Gastrocnemius medialis (tissue), 4 donors: ENCODE measurements at regions not wholly inside any gene's neighbourhood (a gene's known extent, or its start where the extent isn't known, plus 50 kb on each side); places are given as distances from the start of the nearest gene placed in this dataset.

Source experiments
- ATAC-seq, 2 donors: fragments of 150-250 bp; one replicate each; pipeline ENCODE4 v1.9.1; 2016
- DNase-seq, 2 donors: peaks; one replicate each; pipeline ENCODE4 v3.0.0-alpha.2; 2019
- H3K27ac ChIP-seq, 4 donors: fragments of 200-600 bp; sonication (generic); 1 replicate in 1 of 4; 2 replicates in 3 of 4; pipeline ENCODE4 v1.5.1; 2016 to 2018; ENCODE audit warnings: mild to moderate bottlenecking in 2 of 4, moderate library complexity in 1 of 4
- H3K27me3 ChIP-seq, 3 donors: fragments of 200-600 bp; sonication (generic) in 2 of 3; 1 replicate in 1 of 3; 2 replicates in 2 of 3; pipeline versions ENCODE4 v1.5.1 to v1.6.0; 2016 to 2019; ENCODE audit warnings: mild to moderate bottlenecking in 1 of 3, moderate library complexity in 1 of 3
- H3K36me3 ChIP-seq, 2 donors: fragments of 200-600 bp; sonication (generic) in 1 of 2; one replicate each; pipeline ENCODE4 v1.5.1; 2017 to 2018
- H3K4me1 ChIP-seq, 2 donors: fragments of 200-600 bp; sonication (generic) in 1 of 2; one replicate each; pipeline ENCODE4 v1.5.1; 2016 to 2017; ENCODE audit warnings: mild to moderate bottlenecking in 2 of 2
- H3K4me3 ChIP-seq, 4 donors: fragments of 200-600 bp; sonication (generic) in 3 of 4; 1 replicate in 1 of 4; 2 replicates in 3 of 4; pipeline ENCODE4 v1.5.1; 2016 to 2019; ENCODE audit warnings: mild to moderate bottlenecking in 2 of 4
- H3K9me3 ChIP-seq, 3 donors: fragments of 200-600 bp; sonication (generic) in 2 of 3; 1 replicate in 1 of 3; 2 replicates in 2 of 3; pipeline ENCODE4 v1.5.1; 2016 to 2019
- POLR2A ChIP-seq, 2 donors: fragments of 450-650 bp; IDR thresholded peaks; one replicate each; pipeline ENCODE4 v1.6.1; 2017; ENCODE audit warnings: antibody characterized with exemption in 2 of 2, mild to moderate bottlenecking in 2 of 2, moderate library complexity in 2 of 2
- in situ Hi-C, 4 donors: fragments of 200-750 bp; cut with MboI; loops; one replicate each; pipeline versions ENCODE4 v1.15.0 to v1.8.0; 2017; ENCODE audit warnings: low sequenced_read_pairs in 4 of 4
- intact Hi-C: fragments of 100-400 bp; cut with DNase I; formaldehyde crosslinking; loops from one replicate; pipeline ENCODE4 v1.15.1; 2023; ENCODE audit warnings: low total_unique reads
- TF ChIP-seq, protein P1 (sequence below), 5 experiments: fragments of 450-650 bp in 3 of 5; fragments of 200-600 bp in 2 of 5; sonication (generic) in 2 of 5; IDR thresholded peaks in 4 of 5; conservative IDR thresholded peaks in 1 of 5; 1 replicate in 4 of 5; 2 replicates in 1 of 5; pipeline ENCODE4 v1.5.1; 2016 to 2019; ENCODE audit warnings: antibody characterized with exemption in 5 of 5, mild to moderate bottlenecking in 3 of 5, moderate library complexity in 3 of 5

DNA sequence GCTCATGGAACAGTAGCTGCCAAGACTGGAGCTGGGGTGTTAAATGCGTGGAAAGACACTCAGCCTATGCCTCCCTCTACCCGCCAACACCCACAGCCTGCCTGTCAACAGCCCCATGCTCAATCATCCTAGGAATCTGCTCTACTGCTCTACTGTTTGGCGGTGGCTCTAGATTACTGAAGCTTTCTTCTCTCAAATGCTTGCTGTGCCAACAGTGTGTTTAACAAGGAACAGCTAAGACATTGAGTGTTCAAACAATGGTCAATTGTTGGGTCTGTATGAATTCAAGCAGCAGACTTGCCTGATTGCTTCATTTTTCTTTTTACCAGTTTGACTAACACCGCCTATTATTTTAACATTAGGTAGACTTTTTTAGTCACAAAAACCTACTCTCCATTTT, 258.6 kb downstream of the SOD2 start:
- ATAC-seq = no peak
- in situ Hi-C loops = no loop called here
- intact Hi-C loops = no loop called here

DNA sequence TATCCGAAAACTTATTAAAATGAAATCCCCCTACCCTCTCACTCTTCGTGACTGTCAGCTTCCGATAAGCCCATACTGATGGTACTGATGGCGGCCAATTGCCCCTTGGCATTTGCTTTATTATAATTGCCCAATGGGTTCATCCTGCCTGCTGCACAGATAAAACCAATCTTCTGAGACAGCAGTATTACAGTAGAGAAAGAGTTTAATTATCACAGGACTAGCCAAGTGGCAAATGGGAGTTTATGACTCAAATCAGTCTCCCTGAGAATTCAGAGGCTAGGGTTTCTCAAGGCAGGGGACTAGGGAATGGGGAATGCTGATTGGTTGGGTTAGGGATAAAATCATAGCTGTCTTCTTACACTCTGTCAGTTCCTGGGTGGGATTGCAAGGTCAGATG, 259.5 kb downstream of the SOD2 start:
- DNase-seq (no peak), ATAC-seq (no peak)
- Histone ChIP-seq H3K9me3 (no peaks in the 10 kb centered on the region), H3K27ac (no peak overlapping the region), H3K27me3 (no peaks in the 10 kb centered on the region), H3K4me1 (no peaks in the 10 kb centered on the region), H3K36me3 (no peaks in the 10 kb centered on the region), H3K4me3 (no peak overlapping the region)
- in situ Hi-C loops = no loop called here
- intact Hi-C loops = no loop called here
- TF ChIP-seq, protein P1, sequence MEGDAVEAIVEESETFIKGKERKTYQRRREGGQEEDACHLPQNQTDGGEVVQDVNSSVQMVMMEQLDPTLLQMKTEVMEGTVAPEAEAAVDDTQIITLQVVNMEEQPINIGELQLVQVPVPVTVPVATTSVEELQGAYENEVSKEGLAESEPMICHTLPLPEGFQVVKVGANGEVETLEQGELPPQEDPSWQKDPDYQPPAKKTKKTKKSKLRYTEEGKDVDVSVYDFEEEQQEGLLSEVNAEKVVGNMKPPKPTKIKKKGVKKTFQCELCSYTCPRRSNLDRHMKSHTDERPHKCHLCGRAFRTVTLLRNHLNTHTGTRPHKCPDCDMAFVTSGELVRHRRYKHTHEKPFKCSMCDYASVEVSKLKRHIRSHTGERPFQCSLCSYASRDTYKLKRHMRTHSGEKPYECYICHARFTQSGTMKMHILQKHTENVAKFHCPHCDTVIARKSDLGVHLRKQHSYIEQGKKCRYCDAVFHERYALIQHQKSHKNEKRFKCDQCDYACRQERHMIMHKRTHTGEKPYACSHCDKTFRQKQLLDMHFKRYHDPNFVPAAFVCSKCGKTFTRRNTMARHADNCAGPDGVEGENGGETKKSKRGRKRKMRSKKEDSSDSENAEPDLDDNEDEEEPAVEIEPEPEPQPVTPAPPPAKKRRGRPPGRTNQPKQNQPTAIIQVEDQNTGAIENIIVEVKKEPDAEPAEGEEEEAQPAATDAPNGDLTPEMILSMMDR (IDR thresholded peaks at IDR 0.05 in 4 of 5, conservative IDR thresholded peaks at IDR 0.05 in 1 of 5) = no peak
- no peak for TF ChIP-seq POLR2A (IDR thresholded peaks at IDR 0.05)

More for the DNA sequence above, 258.6 kb downstream of the SOD2 start:
- TF ChIP-seq POLR2A (IDR thresholded peaks at IDR 0.05) = no peak
- TF ChIP-seq, protein P1 (IDR thresholded peaks at IDR 0.05 in 4 of 5, conservative IDR thresholded peaks at IDR 0.05 in 1 of 5) = no peak
- no peaks in the 10 kb centered on the region for H3K27me3 ChIP-seq
- no peaks in the 10 kb centered on the region for H3K4me1 ChIP-seq
- no peaks in the 10 kb centered on the region for H3K36me3 ChIP-seq
- no peak overlapping the region for H3K27ac ChIP-seq
- no peak overlapping the region for H3K4me3 ChIP-seq
- no peaks in the 10 kb centered on the region for H3K9me3 ChIP-seq
- no peak for DNase-seq

DNA sequence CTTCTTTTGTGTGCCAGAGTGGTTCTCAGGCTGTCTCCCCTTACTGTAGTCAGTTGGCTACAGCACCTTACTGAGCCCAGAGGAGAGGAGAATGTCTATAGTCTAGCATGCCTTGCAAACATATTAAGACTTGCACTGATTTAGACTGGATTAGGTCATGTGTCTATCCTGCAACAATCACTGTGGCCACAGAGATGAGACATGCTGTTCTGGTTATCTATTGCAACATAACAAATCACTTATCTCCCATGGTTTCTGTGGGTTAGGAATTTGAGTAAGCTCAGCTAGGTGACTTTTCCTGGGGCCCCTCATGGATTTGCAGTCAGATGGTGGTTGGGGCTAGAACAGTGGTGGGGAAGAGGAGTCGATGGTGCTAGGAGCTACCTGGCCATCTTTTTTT, 261.3 kb downstream of the SOD2 start:
- no peaks in the 10 kb centered on the region for H3K4me1 ChIP-seq
- H3K27me3 ChIP-seq = no peaks in the 10 kb centered on the region
- no peaks in the 10 kb centered on the region for H3K36me3 ChIP-seq
- intact Hi-C loops (no loop called here), in situ Hi-C loops (no loop called here)
- H3K9me3 ChIP-seq = no peaks in the 10 kb centered on the region
- no peak for DNase-seq
- TF ChIP-seq POLR2A (IDR thresholded peaks at IDR 0.05) = no peak
- TF ChIP-seq, protein P1 (IDR thresholded peaks at IDR 0.05 in 4 of 5, conservative IDR thresholded peaks at IDR 0.05 in 1 of 5) = no peak
- ATAC-seq = no peak
- no peak overlapping the region for H3K4me3 ChIP-seq
- H3K27ac ChIP-seq = no peak overlapping the region

DNA sequence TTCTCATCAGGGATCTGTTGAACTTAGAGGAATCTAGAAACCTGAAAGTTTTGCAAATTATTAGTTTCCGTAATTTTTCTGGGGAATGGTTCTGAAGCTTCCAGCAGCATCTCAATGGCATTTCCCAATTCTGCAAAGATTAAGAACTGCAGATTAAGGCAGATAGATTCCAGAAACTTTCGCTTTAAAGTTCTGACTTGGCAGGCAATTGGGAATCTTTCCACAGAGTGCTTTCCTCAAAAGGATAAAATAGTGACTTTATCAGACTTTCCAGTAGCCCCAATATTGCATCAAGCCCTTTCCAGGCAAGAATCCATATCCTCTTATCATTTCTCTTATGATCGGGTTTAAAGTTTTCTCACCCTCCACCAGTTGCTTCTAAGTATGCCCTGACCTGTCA, 261.1 kb downstream of the FNDC1 start:
- no peak overlapping the region for H3K27ac ChIP-seq
- H3K9me3 ChIP-seq = no peaks in the 10 kb centered on the region
- no peaks in the 10 kb centered on the region for H3K36me3 ChIP-seq
- H3K27me3 ChIP-seq = no peaks in the 10 kb centered on the region
- intact Hi-C loops (no loop called here), in situ Hi-C loops (no loop called here)
- DNase-seq = no peak
- no peaks in the 10 kb centered on the region for H3K4me1 ChIP-seq
- H3K4me3 ChIP-seq = no peak overlapping the region
- no peak for TF ChIP-seq POLR2A (IDR thresholded peaks at IDR 0.05)
- ATAC-seq = no peak

DNA sequence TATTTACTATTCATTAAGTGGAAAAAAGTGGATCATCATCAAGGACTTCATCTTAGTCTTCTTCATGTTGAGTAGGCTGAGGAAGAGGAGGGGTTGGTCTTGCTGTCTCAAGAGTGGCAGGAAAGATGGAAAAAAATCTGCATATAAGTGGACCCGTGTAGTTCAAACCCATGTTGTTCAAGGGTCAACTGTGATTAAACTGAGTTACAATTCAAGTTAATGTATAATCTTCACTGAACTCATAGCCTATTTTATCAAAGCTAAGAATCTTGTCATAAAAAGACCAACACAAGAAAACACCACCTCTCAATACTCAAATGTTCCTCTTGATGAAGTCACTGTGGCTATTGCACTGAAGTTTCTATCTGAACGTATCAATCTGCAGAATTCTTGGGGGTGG, 260.2 kb downstream of the FNDC1 start:
- no peak for ATAC-seq
- intact Hi-C loops = no loop called here
- no peak for DNase-seq
- H3K36me3 ChIP-seq = no peaks in the 10 kb centered on the region
- no peaks in the 10 kb centered on the region for H3K9me3 ChIP-seq
- no peaks in the 10 kb centered on the region for H3K27me3 ChIP-seq
- no peaks in the 10 kb centered on the region for H3K4me1 ChIP-seq
- TF ChIP-seq, protein P1 (IDR thresholded peaks at IDR 0.05 in 4 of 5, conservative IDR thresholded peaks at IDR 0.05 in 1 of 5) = no peak
- TF ChIP-seq POLR2A (IDR thresholded peaks at IDR 0.05) = no peak
- in situ Hi-C loops = no loop called here
- H3K4me3 ChIP-seq = no peak overlapping the region
- no peak overlapping the region for H3K27ac ChIP-seq
